ENCODE measurements at regions not wholly inside any gene's neighbourhood (a gene's known extent, or its start where the extent isn't known, plus 50 kb on each side); places are given as distances from the start of the nearest gene placed in this dataset.
A peak's percentile ranks its signal among the peaks of the same experiment; 100 is the strongest.
"Not testable (repeated sequence)": the region's sequence is repeated elsewhere in the genome, so short reads cannot be mapped to it uniquely, and the experiment has no call there.

DNA sequence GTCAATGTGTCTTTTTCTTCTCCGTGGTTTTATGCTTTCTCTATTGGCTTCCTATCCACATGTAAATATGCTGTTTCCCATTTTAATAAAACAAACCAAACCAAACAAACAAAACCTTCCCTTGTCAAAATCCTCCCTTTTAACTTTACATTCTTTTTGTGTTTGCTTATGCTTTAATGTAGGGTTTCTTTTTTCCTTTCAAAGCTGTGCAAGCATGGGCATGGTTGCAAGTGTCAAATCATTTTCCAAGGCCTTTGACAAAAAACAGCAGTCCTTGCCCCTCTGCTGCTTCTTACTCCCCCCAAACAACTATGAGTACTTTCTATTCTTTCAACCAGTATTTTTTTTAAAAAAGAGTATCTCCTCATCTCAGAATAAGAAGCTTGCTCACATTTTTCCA, 66.0 kb upstream of the ACYP2 start:
- POLR2A ChIA-PET, result interaction anchor here (0.8 kb wide), 1 partner anchor 19 kb away, joined by 3 read pairs; no protein-coding TSS in a partner anchor
- no peak overlapping the region for H3K4me3 Mint-ChIP-seq

DNA sequence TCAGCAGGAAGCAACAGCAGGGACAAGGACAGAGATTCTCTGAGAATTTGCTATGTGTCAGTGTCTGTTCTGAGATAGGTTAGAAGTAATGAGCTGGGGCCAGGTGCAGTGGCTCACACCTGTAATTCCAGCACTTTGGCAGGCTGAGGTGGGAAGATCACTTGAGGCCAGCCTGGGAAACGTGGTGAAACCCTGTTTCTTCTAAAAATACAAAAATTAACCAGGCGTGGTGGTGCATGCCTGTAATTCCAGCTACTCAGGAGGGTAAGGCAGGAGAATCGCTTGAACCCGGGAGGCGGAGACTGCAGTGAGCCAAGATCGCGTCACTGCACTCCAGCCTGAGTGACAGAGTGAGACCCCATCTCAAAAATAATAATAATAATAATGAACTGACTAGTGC, 66.5 kb upstream of the ACYP2 start:
- not testable (repeated sequence) for ATAC-seq; H3K27me3 Mint-ChIP-seq (ENCODE audit: low read depth); H3K27ac Mint-ChIP-seq; DNase-seq; H3K4me3 Mint-ChIP-seq; H3K9me3 Mint-ChIP-seq (ENCODE audit: insufficient read depth)
- POLR2A ChIA-PET, result interaction anchor here (0.8 kb wide), 1 partner anchor 19 kb away, joined by 3 read pairs; no protein-coding TSS in a partner anchor
- H3K4me1 Mint-ChIP-seq (ENCODE audit: low read depth), result peaks cover 12% of the 10 kb centered on the region
- CTCF ChIA-PET, result interaction anchor here (1.2 to 1.9 kb wide), 3 partner anchors 8 to 126 kb away, joined by 3 to 5 read pairs (median 5); no protein-coding TSS in a partner anchor
- peaks cover 10% of the 10 kb centered on the region for H3K36me3 Mint-ChIP-seq (ENCODE audit: low read depth)

More for the DNA sequence above, 66.0 kb upstream of the ACYP2 start:
- CTCF ChIA-PET, result interaction anchor here (1.2 to 1.9 kb wide), 2 partner anchors 57 to 126 kb away, joined by 3 to 5 read pairs; no protein-coding TSS in a partner anchor
- DNase-seq (no peak), ATAC-seq (no peak)
- Mint-ChIP-seq H3K27me3 (ENCODE audit: low read depth) (no peaks in the 10 kb centered on the region), H3K36me3 (ENCODE audit: low read depth) (peaks cover 10% of the 10 kb centered on the region), H3K27ac (no peak overlapping the region), H3K4me1 (ENCODE audit: low read depth) (peaks cover 17% of the 10 kb centered on the region), H3K9me3 (ENCODE audit: insufficient read depth) (peaks cover 9% of the 10 kb centered on the region)

DNA sequence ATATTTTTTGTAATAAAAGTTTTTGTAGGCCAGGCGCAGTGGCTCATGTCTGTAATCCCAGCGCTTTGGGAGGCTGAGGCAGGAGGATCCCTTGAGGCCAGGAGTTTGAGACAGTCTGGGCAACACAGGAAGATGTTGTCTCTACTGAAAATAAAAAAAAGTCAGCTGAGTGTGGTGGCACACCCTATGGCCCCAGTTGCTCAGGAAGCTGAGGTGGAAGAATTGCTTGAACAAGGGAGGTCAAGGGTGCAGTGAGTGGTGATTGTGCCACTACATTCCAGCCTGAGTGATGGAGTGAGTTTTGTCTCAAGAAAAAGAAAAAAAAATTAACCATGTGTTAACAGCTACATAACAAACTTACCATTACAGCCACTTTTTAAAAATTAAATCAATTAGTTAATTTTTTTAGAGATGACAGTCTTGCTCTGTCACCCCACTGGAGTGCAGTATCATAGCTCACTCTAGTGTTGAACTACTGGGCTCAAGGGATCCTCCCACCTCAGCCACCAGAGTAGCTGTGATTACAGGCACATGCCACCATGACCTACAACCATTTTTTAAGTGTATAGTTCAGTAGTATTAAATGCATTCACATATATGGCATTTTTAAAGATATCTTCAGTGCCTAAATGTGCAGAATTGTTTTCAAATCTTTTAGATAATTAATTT, 67.2 kb upstream of the ACYP2 start:
- ATAC-seq (peak; percentile 61), DNase-seq (peak; percentile 44)
- H3K27me3 Mint-ChIP-seq (ENCODE audit: low read depth), result no peaks in the 10 kb centered on the region
- H3K27ac Mint-ChIP-seq, result no peak overlapping the region
- peaks cover 7% of the 10 kb centered on the region for H3K4me1 Mint-ChIP-seq (ENCODE audit: low read depth)
- ChIA-PET CTCF (interaction anchor here (1.2 to 1.9 kb wide), 3 partner anchors 9 to 125 kb away, joined by 3 to 5 read pairs (median 5); no protein-coding TSS in a partner anchor), POLR2A (no interaction called here)
- peaks cover 9% of the 10 kb centered on the region for H3K9me3 Mint-ChIP-seq (ENCODE audit: insufficient read depth)
- peaks cover 10% of the 10 kb centered on the region for H3K36me3 Mint-ChIP-seq (ENCODE audit: low read depth)
- no peak overlapping the region for H3K4me3 Mint-ChIP-seq

DNA sequence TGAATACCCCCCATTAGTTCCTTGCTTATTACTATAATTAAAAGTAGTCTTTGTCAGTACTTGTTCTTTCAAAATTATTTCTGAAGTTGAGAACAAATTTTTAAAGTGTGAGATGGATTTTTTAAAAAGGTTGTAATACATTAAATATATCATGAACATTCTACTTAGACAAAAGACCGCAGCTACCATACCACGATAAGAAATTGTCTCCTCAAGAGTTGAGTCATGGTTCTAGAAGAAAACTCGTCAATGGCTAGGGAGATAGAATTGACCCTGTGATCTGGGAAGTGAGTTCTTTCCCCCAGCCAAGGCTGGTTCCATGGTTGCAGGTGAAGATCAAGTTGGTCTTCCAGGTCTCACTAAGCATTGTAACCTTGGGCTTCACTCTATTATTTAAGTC, 67.8 kb upstream of the ACYP2 start:
- POLR2A ChIA-PET, result no interaction called here
- Mint-ChIP-seq H3K36me3 (ENCODE audit: low read depth) (peaks cover 10% of the 10 kb centered on the region), H3K27me3 (ENCODE audit: low read depth) (no peaks in the 10 kb centered on the region), H3K4me3 (no peak overlapping the region), H3K27ac (no peak overlapping the region), H3K9me3 (ENCODE audit: insufficient read depth) (peaks cover 9% of the 10 kb centered on the region), H3K4me1 (ENCODE audit: low read depth) (peaks cover 7% of the 10 kb centered on the region)
- DNase-seq (no peak), ATAC-seq (no peak)
- CTCF ChIA-PET, result interaction anchor here (1.5 kb wide), 1 partner anchor 9 kb away, joined by 5 read pairs; no protein-coding TSS in a partner anchor

DNA sequence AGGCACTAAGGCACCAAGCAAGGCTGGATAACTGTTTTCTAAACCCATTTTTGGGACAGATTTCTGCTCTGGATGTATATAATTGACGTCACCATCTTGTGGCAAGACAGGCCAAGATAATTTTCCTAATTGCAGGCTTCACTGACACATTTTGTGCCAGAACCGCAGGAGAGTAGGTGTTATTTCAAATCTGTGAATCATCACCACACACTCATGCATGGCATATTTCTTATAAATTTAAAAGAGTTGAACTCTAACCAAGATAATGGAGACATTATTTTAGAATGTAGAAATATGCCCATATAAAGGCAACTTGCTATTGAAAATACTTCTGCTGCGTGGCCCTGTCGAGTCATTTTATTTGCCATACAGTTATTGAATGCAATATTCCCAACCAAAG, 68.3 kb upstream of the ACYP2 start:
- no peak overlapping the region for H3K27ac Mint-ChIP-seq
- H3K9me3 Mint-ChIP-seq (ENCODE audit: insufficient read depth), result peaks cover 9% of the 10 kb centered on the region
- DNase-seq (no peak), ATAC-seq (no peak)
- CTCF ChIA-PET, result no interaction called here
- H3K36me3 Mint-ChIP-seq (ENCODE audit: low read depth), result peaks cover 15% of the 10 kb centered on the region
- peaks cover 7% of the 10 kb centered on the region for H3K4me1 Mint-ChIP-seq (ENCODE audit: low read depth)
- H3K27me3 Mint-ChIP-seq (ENCODE audit: low read depth), result no peaks in the 10 kb centered on the region
- H3K4me3 Mint-ChIP-seq, result no peak overlapping the region
- POLR2A ChIA-PET, result no interaction called here

- ATAC-seq, result no peak
- DNase-seq, result no peak
- Mint-ChIP-seq H3K9me3 (ENCODE audit: insufficient read depth) (peaks cover 9% of the 10 kb centered on the region), H3K27me3 (ENCODE audit: low read depth) (no peaks in the 10 kb centered on the region), H3K4me1 (ENCODE audit: low read depth) (peaks cover 1% of the 10 kb centered on the region), H3K36me3 (ENCODE audit: low read depth) (peaks cover 13% of the 10 kb centered on the region), H3K4me3 (no peak overlapping the region), H3K27ac (no peak overlapping the region)
- ChIA-PET POLR2A (no interaction called here), CTCF (no interaction called here)
Measured at GRCh38 chr2:54042897-54043620, 72.3 kb upstream of the PSME4 start.

GRCh38 chr2:54042341-54042740, 71.5 kb upstream of the PSME4 start:
- H3K36me3 Mint-ChIP-seq (ENCODE audit: low read depth), result peaks cover 13% of the 10 kb centered on the region
- POLR2A ChIA-PET, result no interaction called here
- CTCF ChIA-PET, result no interaction called here

DNA sequence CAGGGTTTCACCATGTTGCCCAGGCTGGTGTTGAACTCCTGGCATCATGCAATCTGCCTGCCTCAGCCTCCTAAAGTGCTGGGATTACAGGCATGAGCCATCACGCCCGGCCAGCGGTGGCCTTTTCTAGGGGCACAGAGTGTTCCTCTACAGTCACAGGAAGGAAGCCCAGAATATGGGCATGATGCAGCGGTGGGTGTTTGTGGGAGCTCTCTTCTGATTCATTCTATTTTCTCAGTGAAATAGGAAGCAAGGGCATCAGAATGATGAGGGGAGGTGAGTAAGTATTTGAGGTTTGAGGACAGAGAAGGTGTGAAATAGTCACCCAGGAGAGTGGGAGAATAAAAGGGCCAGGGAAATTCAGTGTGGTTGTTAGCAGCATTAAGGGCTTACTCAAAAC, 70.3 kb upstream of the PSME4 start:
- CTCF ChIA-PET, result no interaction called here

More at GRCh38 chr2:54042341-54042740, 71.5 kb upstream of the PSME4 start:
- Mint-ChIP-seq H3K9me3 (ENCODE audit: insufficient read depth) (peaks cover 9% of the 10 kb centered on the region), H3K4me3 (no peak overlapping the region), H3K27me3 (ENCODE audit: low read depth) (no peaks in the 10 kb centered on the region), H3K4me1 (ENCODE audit: low read depth) (no peaks in the 10 kb centered on the region), H3K27ac (no peak overlapping the region)
- no peak for ATAC-seq
- DNase-seq, result no peak

GRCh38 chr2:54040685-54041084, 69.9 kb upstream of the PSME4 start:
- no peak for DNase-seq
- ATAC-seq, result no peak

More for the DNA sequence above, 70.3 kb upstream of the PSME4 start:
- peak; percentile 71 for ATAC-seq
- Mint-ChIP-seq H3K4me3 (no peak overlapping the region), H3K4me1 (ENCODE audit: low read depth) (no peaks in the 10 kb centered on the region), H3K36me3 (ENCODE audit: low read depth) (peaks cover 13% of the 10 kb centered on the region), H3K27ac (no peak overlapping the region), H3K27me3 (ENCODE audit: low read depth) (no peaks in the 10 kb centered on the region), H3K9me3 (ENCODE audit: insufficient read depth) (peaks cover 9% of the 10 kb centered on the region)
- POLR2A ChIA-PET, result interaction anchor here (0.5 kb wide), 1 partner anchor 88 kb away, joined by 3 read pairs; no protein-coding TSS in a partner anchor
- DNase-seq, result peak; percentile 39

GRCh38 chr2:54040250-54040649, 69.5 kb upstream of the PSME4 start:
- Mint-ChIP-seq H3K4me3 (no peak overlapping the region), H3K4me1 (ENCODE audit: low read depth) (no peaks in the 10 kb centered on the region), H3K27me3 (ENCODE audit: low read depth) (no peaks in the 10 kb centered on the region), H3K27ac (no peak overlapping the region), H3K9me3 (ENCODE audit: insufficient read depth) (peaks cover 7% of the 10 kb centered on the region), H3K36me3 (ENCODE audit: low read depth) (peaks cover 10% of the 10 kb centered on the region)
- no peak for ATAC-seq
- DNase-seq, result no peak
- POLR2A ChIA-PET, result no interaction called here
- CTCF ChIA-PET, result no interaction called here

More at GRCh38 chr2:54040685-54041084, 69.9 kb upstream of the PSME4 start:
- Mint-ChIP-seq H3K27ac (no peak overlapping the region), H3K9me3 (ENCODE audit: insufficient read depth) (peaks cover 9% of the 10 kb centered on the region), H3K4me1 (ENCODE audit: low read depth) (no peaks in the 10 kb centered on the region), H3K36me3 (ENCODE audit: low read depth) (peaks cover 12% of the 10 kb centered on the region), H3K27me3 (ENCODE audit: low read depth) (no peaks in the 10 kb centered on the region), H3K4me3 (no peak overlapping the region)
- POLR2A ChIA-PET, result no interaction called here
- CTCF ChIA-PET, result no interaction called here

DNA sequence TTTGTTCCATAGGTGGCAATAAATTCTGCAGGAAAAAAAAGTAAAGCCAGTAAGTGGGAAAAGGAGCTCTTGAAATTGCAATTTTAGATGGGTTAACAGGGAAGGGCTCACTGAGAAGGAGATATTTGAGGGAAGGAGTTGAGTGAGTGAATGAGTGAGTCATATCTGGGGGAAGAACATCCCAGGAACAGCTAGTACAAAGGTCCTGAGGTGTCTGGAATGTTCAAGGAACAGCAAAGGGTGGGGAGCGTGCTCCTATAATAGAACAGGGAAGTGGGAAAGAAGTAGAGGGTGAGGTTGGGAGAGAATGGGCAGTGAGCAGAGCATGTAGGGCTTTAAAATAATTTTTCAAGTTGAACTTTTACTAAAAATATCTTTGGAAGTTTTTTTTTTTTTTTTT, 68.0 kb upstream of the PSME4 start:
- CTCF ChIA-PET, result interaction anchor here (1.4 kb wide), 1 partner anchor 14 kb away, joined by 3 read pairs; no protein-coding TSS in a partner anchor
- Mint-ChIP-seq H3K4me1 (ENCODE audit: low read depth) (no peaks in the 10 kb centered on the region), H3K36me3 (ENCODE audit: low read depth) (peaks cover 5% of the 10 kb centered on the region), H3K9me3 (ENCODE audit: insufficient read depth) (no peaks in the 10 kb centered on the region), H3K27me3 (ENCODE audit: low read depth) (no peaks in the 10 kb centered on the region), H3K27ac (no peak overlapping the region), H3K4me3 (no peak overlapping the region)
- POLR2A ChIA-PET, result no interaction called here
- no peak for ATAC-seq
- no peak for DNase-seq

GRCh38 chr2:54031288-54031687, 60.5 kb upstream of the PSME4 start:
- H3K27me3 Mint-ChIP-seq (ENCODE audit: low read depth); H3K27ac Mint-ChIP-seq; H3K36me3 Mint-ChIP-seq (ENCODE audit: low read depth); DNase-seq; CTCF ChIA-PET; POLR2A ChIA-PET; H3K4me1 Mint-ChIP-seq (ENCODE audit: low read depth); ATAC-seq; H3K9me3 Mint-ChIP-seq (ENCODE audit: insufficient read depth); H3K4me3 Mint-ChIP-seq: not testable (repeated sequence)
